ENCODE measurements at regions not wholly inside any gene's neighbourhood (a gene's known extent, or its start where the extent isn't known, plus 50 kb on each side); places are given as distances from the start of the nearest gene placed in this dataset.

GRCh38 chr2:156883804-156884203 is 373.7 kb upstream of the GALNT5 start:
- no peak overlapping the region for H3K27ac ChIP-seq
- DNase-seq, result no peak
- H3K36me3 ChIP-seq, result no peaks in the 10 kb centered on the region
- no peak overlapping the region for H3K4me3 ChIP-seq (ENCODE audit: low read depth, low read length)
- no peaks in the 10 kb centered on the region for H3K27me3 ChIP-seq (ENCODE audit: insufficient read depth, low read depth, severe bottlenecking)
- no peak for TF ChIP-seq CTCF (IDR thresholded peaks at IDR 0.05; ENCODE audit: low read depth, low read length)
- no peaks in the 10 kb centered on the region for H3K9me3 ChIP-seq (ENCODE audit: severe bottlenecking)

- H3K27me3 ChIP-seq (ENCODE audit: insufficient read depth, low read depth, severe bottlenecking), result no peaks in the 10 kb centered on the region
- no peak overlapping the region for H3K27ac ChIP-seq
- H3K9me3 ChIP-seq (ENCODE audit: severe bottlenecking), result no peaks in the 10 kb centered on the region
- H3K36me3 ChIP-seq, result no peaks in the 10 kb centered on the region
- no peak for TF ChIP-seq CTCF (IDR thresholded peaks at IDR 0.05; ENCODE audit: low read depth, low read length)
- H3K4me3 ChIP-seq (ENCODE audit: low read depth, low read length), result no peak overlapping the region
- DNase-seq, result no peak
These were observed 373.3 kb upstream of the GALNT5 start for GRCh38 chr2:156884216-156884615.

- Histone ChIP-seq H3K9me3 (ENCODE audit: severe bottlenecking) (no peaks in the 10 kb centered on the region), H3K4me3 (ENCODE audit: low read depth, low read length) (no peak overlapping the region), H3K27ac (no peak overlapping the region), H3K27me3 (ENCODE audit: insufficient read depth, low read depth, severe bottlenecking) (no peaks in the 10 kb centered on the region), H3K36me3 (no peaks in the 10 kb centered on the region)
- TF ChIP-seq CTCF (IDR thresholded peaks at IDR 0.05; ENCODE audit: low read depth, low read length), result no peak
- DNase-seq, result no peak
These were observed 366.9 kb upstream of the GALNT5 start for GRCh38 chr2:156890529-156891148.

GRCh38 chr2:156891609-156892008 is 365.9 kb upstream of the GALNT5 start:
- no peak overlapping the region for H3K4me3 ChIP-seq (ENCODE audit: low read depth, low read length)
- no peak for DNase-seq
- no peak overlapping the region for H3K27ac ChIP-seq
- H3K36me3 ChIP-seq, result no peaks in the 10 kb centered on the region
- no peaks in the 10 kb centered on the region for H3K9me3 ChIP-seq (ENCODE audit: severe bottlenecking)
- TF ChIP-seq CTCF (IDR thresholded peaks at IDR 0.05; ENCODE audit: low read depth, low read length), result no peak
- no peaks in the 10 kb centered on the region for H3K27me3 ChIP-seq (ENCODE audit: insufficient read depth, low read depth, severe bottlenecking)

- Histone ChIP-seq H3K36me3 (no peaks in the 10 kb centered on the region), H3K27me3 (ENCODE audit: insufficient read depth, low read depth, severe bottlenecking) (no peaks in the 10 kb centered on the region), H3K27ac (peak overlapping the region; percentile 26; the same call in 1 of the 2 replicates), H3K9me3 (ENCODE audit: severe bottlenecking) (no peaks in the 10 kb centered on the region), H3K4me3 (ENCODE audit: low read depth, low read length) (peak overlapping the region; percentile 55)
- peak; percentile 61 for TF ChIP-seq CTCF (IDR thresholded peaks at IDR 0.05; ENCODE audit: low read depth, low read length)
- DNase-seq, result peak; percentile 15
These were observed 364.8 kb upstream of the GALNT5 start for GRCh38 chr2:156892467-156893281.
